Stimulated activated CD4-positive, alpha-beta T cell treated with anti-CD3 and anti-CD28 coated beads, TNF-alpha, amount 100 ng/mL, for 48 hours (primary cell): ENCODE measurements at regions not wholly inside any gene's neighbourhood (a gene's known extent, or its start where the extent isn't known, plus 50 kb on each side); places are given as distances from the start of the nearest gene placed in this dataset.
"Not testable (repeated sequence)": the region's sequence is repeated elsewhere in the genome, so short reads cannot be mapped to it uniquely, and the experiment has no call there.

Experiments used
- DNase-seq, 3 donors: peaks; one replicate each; pipeline ENCODE4 v3.0.0-alpha.2; 2020; ENCODE audit warnings: low read depth in 3 of 3

GRCh38 chr7:156547884-156548561 is 92.6 kb upstream of the RNF32 start:
- DNase-seq: no peak

DNA sequence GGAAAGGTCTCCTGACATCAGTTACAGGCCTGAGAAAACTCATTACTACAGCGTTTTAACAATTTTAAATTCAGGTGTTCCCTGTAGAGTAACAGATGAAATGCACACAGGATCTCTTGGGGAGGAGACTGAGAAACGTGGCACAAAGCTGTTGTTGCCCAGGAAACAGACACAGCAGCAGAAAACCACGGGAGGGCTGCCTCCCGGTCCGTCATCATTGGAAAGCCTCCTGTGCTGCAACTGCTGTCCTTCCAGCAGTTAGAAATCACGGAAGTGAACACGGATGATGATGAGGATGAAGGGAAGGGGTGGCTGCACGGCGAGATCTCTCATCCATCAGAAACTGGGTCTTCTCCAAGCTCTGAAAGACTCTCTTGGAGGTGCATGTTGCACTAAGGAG is 94.6 kb upstream of the RNF32 start:
- DNase-seq: no peak

- DNase-seq: no peak
These were observed 95.5 kb upstream of the RNF32 start for GRCh38 chr7:156544919-156545715.

GRCh38 chr7:156543699-156544598 is 96.6 kb upstream of the RNF32 start:
- no peak for DNase-seq

GRCh38 chr7:156540619-156541165 is 99.9 kb upstream of the RNF32 start:
- no peak for DNase-seq

GRCh38 chr7:156539999-156540398 is 100.6 kb upstream of the RNF32 start:
- DNase-seq: no peak

- DNase-seq: no peak
These were observed 103.6 kb upstream of the RNF32 start for GRCh38 chr7:156537006-156537405.

DNA sequence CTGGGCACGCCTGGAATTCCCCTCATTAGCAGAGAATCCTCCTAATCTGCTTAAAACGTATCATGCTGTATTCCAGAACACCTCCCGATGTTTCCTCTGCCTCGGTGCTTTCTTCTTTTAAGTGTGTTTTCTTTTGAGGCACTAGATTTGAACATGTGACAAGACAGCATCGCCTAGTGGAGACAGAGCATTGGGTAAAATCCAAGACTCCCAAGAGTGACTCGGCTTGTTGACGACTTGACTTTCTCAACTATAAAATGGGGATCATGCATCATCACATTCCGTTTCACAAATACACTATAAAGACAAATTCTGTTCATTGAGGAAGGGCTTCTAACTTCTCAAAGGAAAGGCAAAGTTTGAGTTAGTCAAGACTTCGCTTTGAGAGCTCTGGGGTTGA is 105.6 kb upstream of the RNF32 start:
- DNase-seq: no peak

- no peak for DNase-seq
These were observed 106.6 kb upstream of the RNF32 start for GRCh38 chr7:156533964-156534363.

GRCh38 chr7:156533420-156533819 is 107.2 kb upstream of the RNF32 start:
- DNase-seq: no peak

GRCh38 chr7:156532016-156532602 is 108.5 kb upstream of the RNF32 start:
- DNase-seq: no peak

DNA sequence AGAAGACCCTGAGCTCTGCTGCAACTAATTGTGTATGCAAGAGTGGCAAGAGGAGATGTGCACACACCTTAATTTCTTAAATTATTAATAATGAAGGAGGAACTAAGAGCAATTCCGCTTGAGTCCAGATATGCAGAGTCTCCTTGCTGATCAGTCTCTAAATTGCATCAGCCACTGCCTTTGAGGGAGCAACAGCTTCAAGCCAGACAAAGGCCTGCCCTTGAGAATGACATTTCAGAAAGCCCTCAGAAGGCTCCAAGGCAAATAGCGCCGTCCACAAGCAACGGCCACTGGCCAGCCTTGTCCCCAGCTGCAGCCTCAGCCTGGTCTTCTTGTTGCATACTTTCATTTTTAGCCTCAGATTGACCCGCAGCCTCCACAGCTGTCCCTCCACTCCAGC is 110.6 kb upstream of the RNF32 start:
- DNase-seq: no peak

DNA sequence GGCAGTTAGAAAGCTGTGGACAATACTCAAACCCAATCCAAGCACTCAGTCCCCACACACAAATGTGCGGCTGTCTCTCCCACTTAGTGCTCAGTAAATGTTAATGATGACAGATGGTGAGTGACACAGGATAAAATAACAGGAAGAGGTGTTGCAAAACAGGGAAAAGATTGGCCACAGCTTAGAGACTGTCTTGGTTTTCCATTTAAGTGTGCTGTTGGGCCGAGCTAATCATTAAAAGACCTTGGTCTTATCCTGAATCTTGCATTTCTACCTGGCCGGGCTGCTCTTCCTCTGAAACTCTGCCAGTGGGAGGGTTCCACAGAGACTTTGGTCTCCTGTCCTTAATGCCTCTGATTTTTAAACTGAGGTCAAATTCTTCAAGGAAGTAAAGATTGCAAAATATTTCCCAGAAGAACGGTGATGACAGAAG is 113.1 kb upstream of the RNF32 start:
- DNase-seq: no peak

DNA sequence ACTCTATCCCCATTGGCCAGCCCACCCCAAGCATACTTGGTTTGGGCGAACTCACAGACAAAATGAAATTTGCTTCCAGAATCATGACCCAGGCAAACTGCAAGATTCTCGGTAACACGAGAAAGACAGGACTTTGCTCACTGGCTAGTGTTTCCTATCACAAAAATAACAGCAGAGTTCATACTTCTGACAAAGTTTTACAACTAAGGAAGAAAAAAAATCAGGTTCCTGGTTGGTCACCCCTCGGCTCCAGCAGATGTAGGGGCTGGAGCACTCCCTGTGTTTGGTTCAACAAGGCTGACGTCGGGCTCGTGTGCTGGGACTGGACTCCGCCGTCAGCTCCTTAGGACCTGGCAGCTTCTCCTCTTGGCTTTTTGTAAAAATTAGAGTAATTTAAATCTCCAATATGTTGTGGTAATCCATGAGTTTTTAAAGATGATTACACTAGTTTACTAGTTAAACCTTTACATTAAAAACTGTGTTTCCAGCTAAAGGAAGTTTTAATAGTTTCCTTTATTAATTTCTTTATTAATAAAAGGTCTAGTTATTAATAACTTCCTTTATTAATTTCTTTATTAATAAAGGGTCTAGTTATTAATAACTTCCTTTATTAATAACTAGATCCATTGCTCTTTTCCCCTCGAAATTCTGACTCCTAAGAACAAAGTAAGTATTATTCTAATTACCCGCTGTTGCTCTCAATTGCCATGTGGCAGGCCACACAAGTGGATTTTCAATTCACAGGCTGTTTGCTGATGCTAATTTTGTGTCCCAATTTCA is 115.6 kb upstream of the RNF32 start:
- DNase-seq: no peak

- no peak for DNase-seq
These were observed 117.0 kb upstream of the RNF32 start for GRCh38 chr7:156523447-156524048.

DNA sequence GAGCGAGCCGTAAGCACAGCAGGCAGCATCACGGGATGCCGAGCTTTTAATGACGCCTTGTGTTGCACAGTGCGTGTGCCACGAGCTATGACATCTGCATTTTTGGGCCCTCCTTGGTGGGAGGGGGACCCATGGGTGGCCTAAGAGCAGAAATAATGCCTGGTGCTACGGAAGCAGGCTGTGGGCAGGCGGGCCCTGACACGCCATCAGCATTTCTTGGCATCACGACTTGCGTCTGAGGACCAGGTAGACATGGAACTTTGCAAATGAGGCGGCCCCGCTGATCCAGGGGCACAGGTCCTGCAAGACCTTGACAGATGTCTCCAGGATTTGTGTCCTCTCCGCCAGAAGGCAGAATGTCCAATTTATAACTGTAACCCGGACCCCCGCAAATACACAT is 117.8 kb upstream of the RNF32 start:
- DNase-seq: no peak

DNA sequence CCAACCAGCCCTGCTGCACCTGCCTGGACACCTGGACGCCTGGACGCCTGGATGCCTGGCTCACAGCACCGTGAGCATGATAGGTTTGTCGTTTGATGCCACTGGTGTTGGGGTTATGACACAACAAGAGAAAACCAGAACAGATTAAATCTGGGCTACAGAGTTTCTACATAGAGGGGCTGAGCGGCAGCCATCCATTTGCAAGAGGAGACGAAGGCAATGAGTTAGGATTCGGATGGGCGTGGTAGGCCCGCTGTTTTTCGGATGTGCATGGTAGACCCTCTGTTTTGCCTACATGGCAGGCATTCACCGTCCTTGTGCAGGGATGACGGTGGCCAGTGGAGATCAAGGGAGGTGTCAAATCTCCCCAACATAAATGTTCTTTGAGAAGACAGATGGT is 121.5 kb upstream of the RNF32 start:
- DNase-seq: no peak

DNA sequence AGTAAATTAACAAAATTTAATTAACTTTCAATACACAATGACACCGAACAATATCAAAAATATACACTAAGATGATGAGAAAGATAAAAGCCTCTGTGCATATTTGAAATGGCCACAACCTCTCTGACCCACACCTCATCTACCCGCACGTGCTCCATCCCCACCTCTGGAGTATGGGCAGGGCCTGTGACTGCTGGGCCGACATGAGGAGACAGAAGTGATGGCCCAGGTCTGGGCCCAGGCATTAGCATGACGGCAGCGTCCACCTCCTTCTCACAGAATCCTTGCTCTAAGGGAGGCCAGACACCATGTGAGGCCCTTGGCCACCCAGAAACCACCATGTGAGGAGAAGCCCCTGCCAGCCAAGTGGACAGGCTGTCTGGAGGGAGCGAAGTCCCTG is 122.1 kb upstream of the RNF32 start:
- DNase-seq: no peak

GRCh38 chr7:156517858-156518257 is 122.7 kb upstream of the RNF32 start:
- DNase-seq: not testable (repeated sequence)

GRCh38 chr7:156516791-156517378 is 123.7 kb upstream of the RNF32 start:
- DNase-seq: no peak
